GM12865 (cell line): ENCODE measurements at regions not wholly inside any gene's neighbourhood (a gene's known extent, or its start where the extent isn't known, plus 50 kb on each side); places are given as distances from the start of the nearest gene placed in this dataset.

Experiments
- DNase-seq: peaks from one replicate; pipeline ENCODE4 v3.0.0; 2010; ENCODE audit warnings: low read depth
- H3K4me3 ChIP-seq: 2 replicates; pipeline ENCODE4 v1.5.1; 2011; ENCODE audit warnings: mild to moderate bottlenecking, low read depth, low read length, control low read depth
- CTCF ChIP-seq: IDR thresholded peaks from 2 replicates; pipeline ENCODE4 v1.5.1; 2011; ENCODE audit warnings: low read length, control low read depth, low read depth, inconsistent platforms; ENCODE audit not compliant: insufficient read depth; ENCODE audit errors: missing control alignments

- no peak overlapping the region for H3K4me3 ChIP-seq
- TF ChIP-seq CTCF: no peak
- no peak for DNase-seq
Measured at GRCh38 chr5:82353522-82353921, 75.4 kb upstream of the RPS23 start.

DNA sequence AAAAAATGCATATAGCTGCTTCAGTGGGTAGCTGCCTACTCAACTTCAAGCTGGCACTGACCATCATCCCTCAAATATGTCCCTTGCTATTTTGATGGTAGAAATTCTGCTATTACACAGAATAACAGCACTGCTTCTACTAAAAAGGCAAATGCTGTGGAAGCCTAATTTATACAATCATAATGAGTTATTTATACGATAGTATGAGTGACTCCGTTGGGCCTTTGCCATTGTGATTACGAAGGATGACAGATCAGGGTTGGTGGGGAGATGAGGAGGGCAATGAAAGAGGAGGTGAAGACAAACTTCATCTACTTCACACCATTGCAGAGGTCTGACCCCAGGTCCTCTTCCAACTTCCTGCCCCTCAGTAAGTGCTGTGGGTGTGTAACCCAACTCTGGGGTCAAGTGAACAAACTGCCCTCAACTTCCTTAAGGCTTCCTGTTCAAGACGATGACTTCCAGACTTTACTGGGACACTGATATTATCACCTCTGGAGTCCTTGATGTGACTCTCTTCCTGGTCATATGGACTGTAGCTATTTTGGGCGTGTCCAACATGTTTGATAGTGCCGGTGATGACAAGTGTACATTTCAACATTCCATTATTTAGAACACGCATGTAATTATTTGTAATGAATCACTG, 74.1 kb upstream of the RPS23 start:
- DNase-seq: no peak
- no peak for TF ChIP-seq CTCF
- H3K4me3 ChIP-seq: no peak overlapping the region

GRCh38 chr5:82351754-82352145, 73.6 kb upstream of the RPS23 start:
- peak; percentile 70 for TF ChIP-seq CTCF
- peak; percentile 61 for DNase-seq
- no peak overlapping the region for H3K4me3 ChIP-seq

- no peak overlapping the region for H3K4me3 ChIP-seq
- DNase-seq: no peak
- TF ChIP-seq CTCF: no peak
Measured at GRCh38 chr5:82351297-82351696, 73.1 kb upstream of the RPS23 start.

- peak; percentile 19 for DNase-seq
- no peak overlapping the region for H3K4me3 ChIP-seq
- peak; percentile 44 for TF ChIP-seq CTCF
Measured at GRCh38 chr5:82349652-82350051, 71.5 kb upstream of the RPS23 start.

- no peak for TF ChIP-seq CTCF
Measured at GRCh38 chr5:82348784-82349425, 70.8 kb upstream of the RPS23 start.

More at GRCh38 chr5:82348784-82349425, 70.8 kb upstream of the RPS23 start:
- DNase-seq: no peak
- no peak overlapping the region for H3K4me3 ChIP-seq
